H1 (cell line): ENCODE measurements at regions not wholly inside any gene's neighbourhood (a gene's known extent, or its start where the extent isn't known, plus 50 kb on each side); places are given as distances from the start of the nearest gene placed in this dataset.

ENCODE experiments used
- CTCF ChIA-PET: fragments of 300-600 bp; sonication (Branson Sonifier 250); formaldehyde crosslinking; loops from one replicate; lab custom pipeline; 2021; ENCODE audit not compliant: partially characterized antibody; lab: Charles Lee
- POLR2A ChIA-PET: fragments of 300-600 bp; sonication (Branson Sonifier 250); formaldehyde crosslinking; loops from one replicate; lab custom pipeline; 2021; ENCODE audit warnings: inconsistent platforms; ENCODE audit not compliant: partially characterized antibody; lab: Charles Lee
- DNase-seq, 2 experiments: peaks; one replicate each; pipeline versions ENCODE4 v3.0.0 to v3.0.0-alpha.2; 2010 to 2022; ENCODE audit warnings: low spot score in 2 of 2, low read depth in 1 of 2, mixed read lengths in 1 of 2
- FAIRE-seq: peaks from 2 replicates; lab custom pipeline; 2011; peaks lifted over from hg19 to GRCh38; lab: Jason Lieb, UNC
- H2AFZ ChIP-seq: 2 replicates; pipeline ENCODE4 v1.8.1; 2012; ENCODE audit warnings: low read length, inconsistent platforms
- H2AK5ac ChIP-seq: 2 replicates; pipeline ENCODE4 v1.6.1; 2013; ENCODE audit warnings: low read depth, low read length
- H2BK120ac ChIP-seq: replicated peaks from 2 replicates; pipeline ENCODE3; 2013; ENCODE audit warnings: low read depth, low read length, inconsistent platforms
- H2BK12ac ChIP-seq: 2 replicates; pipeline ENCODE4 v1.6.1; 2013; ENCODE audit warnings: low read depth, low read length
- H2BK15ac ChIP-seq: 2 replicates; pipeline ENCODE4 v1.6.1; 2013; ENCODE audit warnings: low read length
- H2BK20ac ChIP-seq: 2 replicates; pipeline ENCODE4 v1.6.1; 2013; ENCODE audit warnings: low read length
- H2BK5ac ChIP-seq: 2 replicates; pipeline ENCODE4 v1.6.1; 2013; ENCODE audit warnings: low read depth, low read length
- H3K14ac ChIP-seq: 2 replicates; pipeline ENCODE4 v1.6.1; 2013; ENCODE audit warnings: inconsistent platforms; ENCODE audit not compliant: insufficient read length
- H3K18ac ChIP-seq: 2 replicates; pipeline ENCODE4 v1.6.1; 2013; ENCODE audit warnings: low read length; ENCODE audit errors: extremely low read depth
- H3K23ac ChIP-seq: 2 replicates; pipeline ENCODE4 v1.6.1; 2013; ENCODE audit warnings: inconsistent platforms; ENCODE audit not compliant: insufficient read length
- H3K23me2 ChIP-seq: 2 replicates; pipeline ENCODE4 v1.6.1; 2013; ENCODE audit warnings: low read depth, low read length
- H3K27ac ChIP-seq: 2 replicates; pipeline ENCODE4 v1.6.1; 2011; ENCODE audit warnings: low read depth, low read length, inconsistent platforms
- H3K27me3 ChIP-seq, 4 experiments: replicated peaks in 1 of 4; 1 replicate in 1 of 4; 2 replicates in 3 of 4; pipeline versions ENCODE4 v1.6.1 to v1.8.1; 2011 to 2013; ENCODE audit warnings: low read length in 3 of 4, mild to moderate bottlenecking in 3 of 4, inconsistent platforms in 2 of 4, mixed read lengths in 2 of 4, moderate library complexity in 1 of 4; ENCODE audit not compliant: control insufficient read depth in 3 of 4, insufficient read depth in 3 of 4; ENCODE audit errors: extremely low read depth in 1 of 4
- H3K36me3 ChIP-seq, 4 experiments: 2 replicates each; pipeline versions ENCODE4 v1.6.1 to v1.8.1; 2011 to 2013; ENCODE audit warnings: mild to moderate bottlenecking in 4 of 4, low read length in 3 of 4, moderate library complexity in 2 of 4, control low read depth in 1 of 4, inconsistent platforms in 1 of 4; ENCODE audit not compliant: insufficient read depth in 4 of 4, control insufficient read depth in 2 of 4
- H3K4ac ChIP-seq: replicated peaks from 2 replicates; pipeline ENCODE3; 2013; ENCODE audit warnings: low read length, low read depth, mixed read lengths, inconsistent platforms; ENCODE audit not compliant: insufficient read length
- H3K4me1 ChIP-seq, 4 experiments: replicated peaks in 1 of 4; 1 replicate in 1 of 4; 2 replicates in 3 of 4; pipeline versions ENCODE4 v1.6.1 to v1.8.1; 2011 to 2013; ENCODE audit warnings: low read length in 3 of 4, inconsistent platforms in 2 of 4, mixed read lengths in 1 of 4; ENCODE audit not compliant: insufficient read depth in 4 of 4, control insufficient read depth in 3 of 4
- H3K4me2 ChIP-seq, 2 experiments: 2 replicates each; pipeline versions ENCODE4 v1.6.1 to v1.8.1; 2011 to 2013; ENCODE audit warnings: low read depth in 2 of 2, low read length in 2 of 2, control low read depth in 1 of 2, inconsistent platforms in 1 of 2, mild to moderate bottlenecking in 1 of 2; ENCODE audit not compliant: insufficient read depth in 1 of 2
- H3K4me3 ChIP-seq, 4 experiments: fragments of 200-600, 300-600 bp in 1 of 4; sonication (generic), shearing (Covaris generic), sonication (Bioruptor Twin) in 1 of 4; 2 replicates each; pipeline versions ENCODE4 v1.5.1 to v1.8.1; 2011 to 2016; ENCODE audit warnings: low read length in 4 of 4, low read depth in 3 of 4, control low read depth in 2 of 4, inconsistent platforms in 2 of 4, mild to moderate bottlenecking in 2 of 4, mixed read lengths in 1 of 4, moderate library complexity in 1 of 4; ENCODE audit not compliant: insufficient read depth in 2 of 4; ENCODE audit errors: extremely low read depth in 1 of 4
- H3K56ac ChIP-seq: replicated peaks from 2 replicates; pipeline ENCODE3; 2013; ENCODE audit warnings: low read depth, mild to moderate bottlenecking, mixed read lengths, low read length, inconsistent platforms; ENCODE audit not compliant: insufficient read length
- H3K79me1 ChIP-seq: 2 replicates; pipeline ENCODE4 v1.6.1; 2013; ENCODE audit warnings: low read depth, low read length, control low read depth
- H3K79me2 ChIP-seq, 2 experiments: 2 replicates each; pipeline versions ENCODE4 v1.6.1 to v1.8.1; 2012 to 2013; ENCODE audit warnings: low read length in 2 of 2, mild to moderate bottlenecking in 2 of 2, inconsistent platforms in 1 of 2; ENCODE audit not compliant: insufficient read depth in 2 of 2, control insufficient read depth in 1 of 2
- H3K9ac ChIP-seq, 4 experiments: replicated peaks in 1 of 4; 1 replicate in 1 of 4; 2 replicates in 3 of 4; pipeline versions ENCODE4 v1.6.1 to v1.8.1; 2011 to 2013; ENCODE audit warnings: low read depth in 3 of 4, low read length in 3 of 4, control low read depth in 2 of 4, mild to moderate bottlenecking in 2 of 4, moderate library complexity in 2 of 4, inconsistent platforms in 1 of 4; ENCODE audit errors: extremely low read depth in 1 of 4
- H3K9me3 ChIP-seq, 2 experiments: 2 replicates each; pipeline versions ENCODE4 v1.6.1 to v1.8.1; 2012 to 2013; ENCODE audit warnings: mild to moderate bottlenecking in 2 of 2, moderate library complexity in 2 of 2, control low read depth in 1 of 2, inconsistent platforms in 1 of 2, low read depth in 1 of 2, low read length in 1 of 2, mixed read lengths in 1 of 2; ENCODE audit not compliant: insufficient read depth in 2 of 2
- H4K20me1 ChIP-seq, 2 experiments: replicated peaks in 1 of 2; 2 replicates each; pipeline versions ENCODE3 to v1.8.1; 2011 to 2013; ENCODE audit warnings: inconsistent platforms in 2 of 2, low read length in 2 of 2, mild to moderate bottlenecking in 1 of 2; ENCODE audit not compliant: insufficient read depth in 2 of 2, control insufficient read depth in 1 of 2
- H4K5ac ChIP-seq: 2 replicates; pipeline ENCODE4 v1.6.1; 2013; ENCODE audit warnings: low read length, low read depth, mixed read lengths, inconsistent platforms; ENCODE audit not compliant: insufficient read length
- H4K8ac ChIP-seq: 2 replicates; pipeline ENCODE4 v1.8.0; 2013; ENCODE audit warnings: mild to moderate bottlenecking, moderate library complexity, low read length, inconsistent platforms; ENCODE audit not compliant: insufficient read depth; ENCODE audit errors: extremely low read depth
- H4K91ac ChIP-seq: replicated peaks from 2 replicates; pipeline ENCODE3; 2013; ENCODE audit warnings: low read length, mixed read lengths, inconsistent platforms; ENCODE audit not compliant: insufficient read length
- ASH2L ChIP-seq: fragments of 200-600, 300-600 bp; sonication (generic); IDR thresholded peaks from one replicate; pipeline ENCODE4 v1.7.1; 2017; ENCODE audit warnings: low read length
- BACH1 ChIP-seq: IDR thresholded peaks from 2 replicates; pipeline ENCODE4 v1.6.1; 2012; ENCODE audit warnings: low read length, improper control_type of control experiment
- EP300 ChIP-seq, 2 experiments: IDR thresholded peaks; 1 replicate in 1 of 2; 2 replicates in 1 of 2; pipeline ENCODE4 v1.6.1; 2011 to 2012; ENCODE audit warnings: low read depth in 2 of 2, low read length in 2 of 2, mild to moderate bottlenecking in 2 of 2, borderline replicate concordance in 1 of 2, inconsistent platforms in 1 of 2, moderate library complexity in 1 of 2
- FOSL1 ChIP-seq: IDR thresholded peaks from 2 replicates; pipeline ENCODE4 v1.6.1; 2011; ENCODE audit warnings: mild to moderate bottlenecking, low read depth, low read length, moderate library complexity; ENCODE audit not compliant: insufficient read depth
- GABPA ChIP-seq: IDR thresholded peaks from 2 replicates; pipeline ENCODE4 v1.6.1; 2011; ENCODE audit warnings: mild to moderate bottlenecking, low read length, moderate library complexity, borderline replicate concordance; ENCODE audit not compliant: insufficient read depth
- JUND ChIP-seq: IDR thresholded peaks from 2 replicates; pipeline ENCODE4 v1.6.1; 2011; ENCODE audit warnings: mild to moderate bottlenecking, improper control_type of control experiment, low read length
- RAD21 ChIP-seq, 2 experiments: IDR thresholded peaks in 1 of 2; conservative IDR thresholded peaks in 1 of 2; 2 replicates each; pipeline ENCODE4 v1.6.1; 2011; ENCODE audit warnings: low read depth in 2 of 2, low read length in 2 of 2, improper control_type of control experiment in 1 of 2, inconsistent platforms in 1 of 2, mild to moderate bottlenecking in 1 of 2, moderate library complexity in 1 of 2
- RFX5 ChIP-seq: IDR thresholded peaks from 2 replicates; pipeline ENCODE4 v1.6.1; 2011; ENCODE audit warnings: low read depth, low read length, improper control_type of control experiment, borderline replicate concordance
- RXRA ChIP-seq: IDR thresholded peaks from 2 replicates; pipeline ENCODE4 v1.6.1; 2011; ENCODE audit warnings: low read depth, mild to moderate bottlenecking, low read length, moderate library complexity; ENCODE audit not compliant: insufficient read depth
- SIX5 ChIP-seq: IDR thresholded peaks from 2 replicates; pipeline ENCODE4 v1.6.1; 2011; ENCODE audit warnings: mild to moderate bottlenecking, low read depth, low read length
- SP4 ChIP-seq: IDR thresholded peaks from 2 replicates; pipeline ENCODE4 v1.6.1; 2012; ENCODE audit warnings: low read length, inconsistent platforms
- TBP ChIP-seq: IDR thresholded peaks from 2 replicates; pipeline ENCODE4 v1.6.1; 2011; ENCODE audit warnings: low read depth, low read length, improper control_type of control experiment
- whole genome bisulfite sequencing, 2 experiments: shearing (Covaris generic) in 1 of 2; methylation state at CpG; one replicate each; pipeline versions ENCODE4 v1.1.6 to v1.1.7; 2013 to 2015; ENCODE audit warnings: low lambda C conversion rate in 2 of 2, mixed read lengths in 2 of 2, inconsistent platforms in 1 of 2, low coverage in 1 of 2, missing lambda C conversion rate in 1 of 2; ENCODE audit not compliant: insufficient replicate concordance in 2 of 2, insufficient coverage in 1 of 2, insufficient read length in 1 of 2; ENCODE audit errors: extremely low coverage in 1 of 2, missing lambda C conversion rate in 1 of 2; 5-methylcytosine and 5-hydroxymethylcytosine counted together

GRCh38 chr20:20837574-20838021 is 125.2 kb upstream of the RALGAPA2 start:
- H4K20me1 ChIP-seq = peaks cover 0 to 1% of the 10 kb centered on the region in 2 experiments
- ChIA-PET CTCF (interaction anchor here (0.7 to 10.4 kb wide), 36 partner anchors 9 to 777 kb away, joined by 3 to 128 read pairs (median 4); no protein-coding TSS in a partner anchor), POLR2A (no interaction called here)
- no peak overlapping the region for H3K56ac ChIP-seq
- no peak overlapping the region for H4K8ac ChIP-seq
- peak in 1 of 2 experiments; percentile 78 for DNase-seq
- peak overlapping the region; percentile 21 for H2BK120ac ChIP-seq
- no peak overlapping the region for H2BK5ac ChIP-seq
- H3K27me3 ChIP-seq = no peaks in the 10 kb centered on the region; a peak in 1 of 7 replicates
- H3K23ac ChIP-seq = no peak overlapping the region
- H3K9me3 ChIP-seq = no peaks in the 10 kb centered on the region
- H4K5ac ChIP-seq = no peak overlapping the region
- no peak overlapping the region for H2BK12ac ChIP-seq
- H3K18ac ChIP-seq = no peak overlapping the region; the same call in 1 of the 2 replicates
- no peak overlapping the region for H2AK5ac ChIP-seq
- H3K27ac ChIP-seq = no peak overlapping the region
- H2AFZ ChIP-seq = no peak overlapping the region
- no peaks in the 10 kb centered on the region for H3K36me3 ChIP-seq
- H3K9ac ChIP-seq = no peak overlapping the region
- H3K4me1 ChIP-seq = no peaks in the 10 kb centered on the region
- no peaks in the 10 kb centered on the region for H3K79me2 ChIP-seq
- no peak overlapping the region for H3K4me3 ChIP-seq
- no peaks in the 10 kb centered on the region for H3K23me2 ChIP-seq
- no peak overlapping the region for H2BK20ac ChIP-seq
- peak; percentile 86 for FAIRE-seq
- no peaks in the 10 kb centered on the region for H3K79me1 ChIP-seq
- no peak overlapping the region for H4K91ac ChIP-seq
- no peak overlapping the region for H2BK15ac ChIP-seq
- H3K4ac ChIP-seq = no peak overlapping the region
- no peak overlapping the region for H3K14ac ChIP-seq
- WGBS, 2 experiments = 38% methylated on average over 19 of the region's 19 CpGs; no CpG with 5 or more reads in 1 of the 2 experiments
- H3K4me2 ChIP-seq = peak overlapping the region; percentile 2 to 43; a peak in 2 of 4 replicates
- no peak for TF ChIP-seq SIX5
- no peak for TF ChIP-seq TBP
- TF ChIP-seq BACH1 = no peak
- no peak for TF ChIP-seq ASH2L
- no peak for TF ChIP-seq RFX5
- TF ChIP-seq JUND = no peak
- TF ChIP-seq GABPA = no peak
- no peak for TF ChIP-seq SP4
- no peak for TF ChIP-seq EP300 (IDR thresholded peaks at IDR 0.05; ENCODE audit: borderline replicate concordance in 1 of 2, low read depth in 2 of 2, low read length in 2 of 2)
- TF ChIP-seq FOSL1 = no peak
- TF ChIP-seq RAD21 (IDR thresholded peaks at IDR 0.05 in 1 of 2, conservative IDR thresholded peaks at IDR 0.05 in 1 of 2; ENCODE audit: low read depth in 2 of 2, low read length in 2 of 2) = peak; percentile 83 to 85
- TF ChIP-seq RXRA = no peak
